ENCODE measurements at regions not wholly inside any gene's neighbourhood (a gene's known extent, or its start where the extent isn't known, plus 50 kb on each side); places are given as distances from the start of the nearest gene placed in this dataset.

DNA sequence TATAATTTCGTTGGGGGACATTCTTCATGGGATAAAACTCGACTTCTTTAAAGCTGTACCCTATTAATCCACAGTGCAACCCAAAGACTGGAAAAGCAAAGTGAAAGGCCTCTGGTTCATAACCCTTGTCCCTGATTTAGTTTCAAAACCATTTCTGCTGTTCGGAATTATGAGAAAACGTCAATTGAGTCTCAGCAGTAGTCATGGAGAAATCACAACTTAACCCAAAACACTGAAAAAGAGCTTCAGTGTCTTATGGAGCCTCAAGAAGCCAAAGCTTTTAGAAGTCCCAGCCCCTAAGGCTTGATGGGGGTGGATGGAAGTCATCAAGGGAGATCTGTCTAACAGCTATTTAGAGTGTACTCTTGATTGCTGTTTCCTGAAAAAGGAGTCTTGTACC is 73.5 kb upstream of the VCAM1 start:
- no peak for DNase-seq
- no peak overlapping the region for H3K4me3 ChIP-seq (ENCODE audit: low read depth in 1 of 2, low read length in 2 of 2)
- no peak for ATAC-seq (ENCODE audit: insufficient read depth, low read depth)
- no peaks in the 10 kb centered on the region for H3K36me3 ChIP-seq (ENCODE audit: insufficient read depth, low read length)
- H4K20me1 ChIP-seq (ENCODE audit: insufficient read depth, low read length) = no peaks in the 10 kb centered on the region
- peaks cover 8% of the 10 kb centered on the region for H3K4me1 ChIP-seq (ENCODE audit: insufficient read depth, low read length)
- no peaks in the 10 kb centered on the region for H3K27me3 ChIP-seq (ENCODE audit: insufficient read depth, low read length, poor library complexity)
- H2AFZ ChIP-seq (ENCODE audit: low read depth, low read length) = no peak overlapping the region
- no peak overlapping the region for H3K27ac ChIP-seq (ENCODE audit: low read length)
- no peak overlapping the region for H3K4me2 ChIP-seq (ENCODE audit: insufficient read depth, low read length)
- no peak overlapping the region for H3K9ac ChIP-seq (ENCODE audit: low read depth, low read length)
- no peak for TF ChIP-seq EZH2 (IDR thresholded peaks at IDR 0.05; ENCODE audit: borderline replicate concordance, low read depth, low read length, severe bottlenecking)
- TF ChIP-seq, protein P1, sequence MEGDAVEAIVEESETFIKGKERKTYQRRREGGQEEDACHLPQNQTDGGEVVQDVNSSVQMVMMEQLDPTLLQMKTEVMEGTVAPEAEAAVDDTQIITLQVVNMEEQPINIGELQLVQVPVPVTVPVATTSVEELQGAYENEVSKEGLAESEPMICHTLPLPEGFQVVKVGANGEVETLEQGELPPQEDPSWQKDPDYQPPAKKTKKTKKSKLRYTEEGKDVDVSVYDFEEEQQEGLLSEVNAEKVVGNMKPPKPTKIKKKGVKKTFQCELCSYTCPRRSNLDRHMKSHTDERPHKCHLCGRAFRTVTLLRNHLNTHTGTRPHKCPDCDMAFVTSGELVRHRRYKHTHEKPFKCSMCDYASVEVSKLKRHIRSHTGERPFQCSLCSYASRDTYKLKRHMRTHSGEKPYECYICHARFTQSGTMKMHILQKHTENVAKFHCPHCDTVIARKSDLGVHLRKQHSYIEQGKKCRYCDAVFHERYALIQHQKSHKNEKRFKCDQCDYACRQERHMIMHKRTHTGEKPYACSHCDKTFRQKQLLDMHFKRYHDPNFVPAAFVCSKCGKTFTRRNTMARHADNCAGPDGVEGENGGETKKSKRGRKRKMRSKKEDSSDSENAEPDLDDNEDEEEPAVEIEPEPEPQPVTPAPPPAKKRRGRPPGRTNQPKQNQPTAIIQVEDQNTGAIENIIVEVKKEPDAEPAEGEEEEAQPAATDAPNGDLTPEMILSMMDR (IDR thresholded peaks at IDR 0.05; ENCODE audit: borderline replicate concordance, extremely low read depth, low read length, poor library complexity, severe bottlenecking) = no peak
- H3K79me2 ChIP-seq (ENCODE audit: insufficient read depth, low read length) = no peaks in the 10 kb centered on the region
- H3K9me3 ChIP-seq (ENCODE audit: insufficient read depth, low read length, severe bottlenecking) = peaks cover 7% of the 10 kb centered on the region

DNA sequence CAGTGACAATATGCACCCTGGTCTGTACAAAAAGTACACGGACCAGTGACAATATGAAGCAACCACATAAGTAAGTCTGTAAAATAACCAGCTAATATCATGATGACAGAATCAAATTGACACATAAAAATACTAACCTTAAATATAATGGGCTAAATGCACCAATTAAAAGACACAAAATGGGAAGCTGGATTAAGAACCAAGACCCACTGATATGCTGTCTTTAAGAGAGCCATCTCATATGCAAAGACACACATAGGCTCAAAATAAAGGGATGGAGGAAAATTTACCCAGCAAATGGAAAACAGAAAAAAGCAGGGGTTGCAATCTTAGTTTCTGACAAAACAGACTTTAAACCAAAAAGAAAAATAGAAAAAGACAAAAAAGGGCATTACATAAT is 70.4 kb upstream of the VCAM1 start:
- TF ChIP-seq, protein P1 (IDR thresholded peaks at IDR 0.05; ENCODE audit: borderline replicate concordance, extremely low read depth, low read length, poor library complexity, severe bottlenecking) = no peak
- TF ChIP-seq EZH2 (IDR thresholded peaks at IDR 0.05; ENCODE audit: borderline replicate concordance, low read depth, low read length, severe bottlenecking) = no peak
- H2AFZ ChIP-seq (ENCODE audit: low read depth, low read length) = no peak overlapping the region
- H3K9me3 ChIP-seq (ENCODE audit: insufficient read depth, low read length, severe bottlenecking) = peaks cover 13% of the 10 kb centered on the region
- no peak overlapping the region for H3K4me2 ChIP-seq (ENCODE audit: insufficient read depth, low read length)
- no peaks in the 10 kb centered on the region for H3K27me3 ChIP-seq (ENCODE audit: insufficient read depth, low read length, poor library complexity)
- H3K4me1 ChIP-seq (ENCODE audit: insufficient read depth, low read length) = peaks cover 23% of the 10 kb centered on the region
- H4K20me1 ChIP-seq (ENCODE audit: insufficient read depth, low read length) = no peaks in the 10 kb centered on the region
- no peak overlapping the region for H3K4me3 ChIP-seq (ENCODE audit: low read depth in 1 of 2, low read length in 2 of 2)
- no peaks in the 10 kb centered on the region for H3K79me2 ChIP-seq (ENCODE audit: insufficient read depth, low read length)
- H3K9ac ChIP-seq (ENCODE audit: low read depth, low read length) = no peak overlapping the region
- no peak overlapping the region for H3K27ac ChIP-seq (ENCODE audit: low read length)
- H3K36me3 ChIP-seq (ENCODE audit: insufficient read depth, low read length) = no peaks in the 10 kb centered on the region
- DNase-seq (no peak), ATAC-seq (ENCODE audit: insufficient read depth, low read depth) (no peak)

DNA sequence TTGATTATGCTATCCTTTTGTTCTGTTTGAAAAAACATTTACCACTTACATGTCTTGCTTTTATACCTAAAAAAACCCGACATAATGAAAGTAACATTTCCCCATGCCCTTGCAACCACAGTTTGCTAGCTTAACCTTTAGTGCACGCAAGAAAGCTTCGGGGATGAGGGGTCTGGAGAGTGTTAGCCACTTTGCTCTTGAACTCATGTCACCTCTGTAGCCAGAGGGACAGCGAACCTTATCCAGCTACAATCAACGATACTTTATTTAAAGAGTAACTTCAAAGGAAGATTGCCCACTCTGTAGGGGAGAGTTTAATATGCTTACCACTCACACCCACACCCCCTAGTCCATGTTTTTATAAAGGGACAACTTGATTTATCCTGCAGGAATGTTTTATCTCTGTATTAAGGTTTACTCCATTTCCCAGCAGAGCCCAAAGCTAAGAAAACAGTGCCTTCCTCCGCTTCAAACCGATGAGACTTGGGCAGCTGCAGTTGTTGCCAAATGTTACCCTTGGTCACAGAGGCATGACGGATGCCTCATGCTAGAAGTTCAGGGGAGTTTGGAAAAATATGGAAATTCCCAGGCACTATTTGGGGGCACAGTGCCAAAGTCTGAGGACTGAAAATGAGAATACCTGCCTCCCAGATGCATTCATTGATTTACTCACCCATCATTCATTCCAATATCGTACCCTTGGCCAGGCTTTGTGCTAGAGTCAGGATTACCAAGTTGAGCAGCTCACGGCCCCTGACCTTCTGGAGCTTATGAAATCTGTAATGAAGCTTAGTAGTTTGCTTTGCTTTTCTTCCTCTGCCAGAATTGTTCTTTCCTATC is 61.4 kb upstream of the VCAM1 start:
- H3K27ac ChIP-seq (ENCODE audit: low read length) = no peak overlapping the region
- ATAC-seq (ENCODE audit: insufficient read depth, low read depth) (no peak), DNase-seq (no peak)

More for the DNA sequence above, 61.4 kb upstream of the VCAM1 start:
- Histone ChIP-seq H3K9ac (ENCODE audit: low read depth, low read length) (no peak overlapping the region), H3K4me1 (ENCODE audit: insufficient read depth, low read length) (no peaks in the 10 kb centered on the region), H3K27me3 (ENCODE audit: insufficient read depth, low read length, poor library complexity) (no peaks in the 10 kb centered on the region), H3K36me3 (ENCODE audit: insufficient read depth, low read length) (no peaks in the 10 kb centered on the region), H3K79me2 (ENCODE audit: insufficient read depth, low read length) (no peaks in the 10 kb centered on the region), H2AFZ (ENCODE audit: low read depth, low read length) (no peak overlapping the region), H3K9me3 (ENCODE audit: insufficient read depth, low read length, severe bottlenecking) (peaks cover 5% of the 10 kb centered on the region), H4K20me1 (ENCODE audit: insufficient read depth, low read length) (no peaks in the 10 kb centered on the region), H3K4me3 (ENCODE audit: low read depth in 1 of 2, low read length in 2 of 2) (no peak overlapping the region), H3K4me2 (ENCODE audit: insufficient read depth, low read length) (no peak overlapping the region)
- TF ChIP-seq, protein P1 (IDR thresholded peaks at IDR 0.05; ENCODE audit: borderline replicate concordance, extremely low read depth, low read length, poor library complexity, severe bottlenecking) = no peak
- no peak for TF ChIP-seq EZH2 (IDR thresholded peaks at IDR 0.05; ENCODE audit: borderline replicate concordance, low read depth, low read length, severe bottlenecking)

All from DND-41 (cell line).